ENCODE measurements at regions not wholly inside any gene's neighbourhood (a gene's known extent, or its start where the extent isn't known, plus 50 kb on each side); places are given as distances from the start of the nearest gene placed in this dataset.
"Not testable (repeated sequence)": the region's sequence is repeated elsewhere in the genome, so short reads cannot be mapped to it uniquely, and the experiment has no call there.

GRCh38 chr9:107793541-107793940 is 304.0 kb upstream of the KLF4 start:
- Histone ChIP-seq H3K9me3 (ENCODE audit: control insufficient read depth, insufficient read depth, low read length) (no peaks in the 10 kb centered on the region), H3K4me1 (ENCODE audit: insufficient read depth, low read length) (no peaks in the 10 kb centered on the region), H3K9ac (ENCODE audit: low read depth, low read length) (no peak overlapping the region), H3K36me3 (ENCODE audit: insufficient read depth, low read length) (no peaks in the 10 kb centered on the region)

GRCh38 chr9:107792596-107792995 is 303.0 kb upstream of the KLF4 start:
- H3K36me3 ChIP-seq (ENCODE audit: insufficient read depth, low read length): no peaks in the 10 kb centered on the region
- no peaks in the 10 kb centered on the region for H3K4me1 ChIP-seq (ENCODE audit: insufficient read depth, low read length)
- no peaks in the 10 kb centered on the region for H3K9me3 ChIP-seq (ENCODE audit: control insufficient read depth, insufficient read depth, low read length)
- H3K9ac ChIP-seq (ENCODE audit: low read depth, low read length): no peak overlapping the region

- Histone ChIP-seq H3K36me3 (ENCODE audit: insufficient read depth, low read length) (no peaks in the 10 kb centered on the region), H3K4me1 (ENCODE audit: insufficient read depth, low read length) (no peaks in the 10 kb centered on the region), H3K9ac (ENCODE audit: low read depth, low read length) (no peak overlapping the region), H3K9me3 (ENCODE audit: control insufficient read depth, insufficient read depth, low read length) (no peaks in the 10 kb centered on the region)
These were observed 302.4 kb upstream of the KLF4 start for GRCh38 chr9:107792006-107792405.

- H3K36me3 ChIP-seq (ENCODE audit: insufficient read depth, low read length): no peaks in the 10 kb centered on the region
- H3K9me3 ChIP-seq (ENCODE audit: control insufficient read depth, insufficient read depth, low read length): no peaks in the 10 kb centered on the region
- H3K4me1 ChIP-seq (ENCODE audit: insufficient read depth, low read length): no peaks in the 10 kb centered on the region
- no peak overlapping the region for H3K9ac ChIP-seq (ENCODE audit: low read depth, low read length)
These were observed 299.6 kb upstream of the KLF4 start for GRCh38 chr9:107789001-107789700.

- H3K9me3 ChIP-seq (ENCODE audit: control insufficient read depth, insufficient read depth, low read length): no peaks in the 10 kb centered on the region
These were observed 297.0 kb upstream of the KLF4 start for GRCh38 chr9:107786561-107786960.

GRCh38 chr9:107784235-107784958 is 294.8 kb upstream of the KLF4 start:
- H3K4me1 ChIP-seq (ENCODE audit: insufficient read depth, low read length): 0 out of 2 replicates have a peak, but pooled peaks cover 3% of the 10 kb centered on the region
- H3K9me3 ChIP-seq (ENCODE audit: control insufficient read depth, insufficient read depth, low read length): no peaks in the 10 kb centered on the region
- H3K9ac ChIP-seq (ENCODE audit: low read depth, low read length): no peak overlapping the region
- H3K36me3 ChIP-seq (ENCODE audit: insufficient read depth, low read length): no peaks in the 10 kb centered on the region

More at GRCh38 chr9:107786561-107786960, 297.0 kb upstream of the KLF4 start:
- no peaks in the 10 kb centered on the region for H3K36me3 ChIP-seq (ENCODE audit: insufficient read depth, low read length)
- H3K9ac ChIP-seq (ENCODE audit: low read depth, low read length): no peak overlapping the region
- no peaks in the 10 kb centered on the region for H3K4me1 ChIP-seq (ENCODE audit: insufficient read depth, low read length)

- no peaks in the 10 kb centered on the region for H3K9me3 ChIP-seq (ENCODE audit: control insufficient read depth, insufficient read depth, low read length)
- H3K9ac ChIP-seq (ENCODE audit: low read depth, low read length): no peak overlapping the region
- H3K4me1 ChIP-seq (ENCODE audit: insufficient read depth, low read length): 0 out of 2 replicates have a peak, but pooled peaks cover 3% of the 10 kb centered on the region
- H3K36me3 ChIP-seq (ENCODE audit: insufficient read depth, low read length): no peaks in the 10 kb centered on the region
These were observed 293.2 kb upstream of the KLF4 start for GRCh38 chr9:107782789-107783188.

GRCh38 chr9:107782381-107782780 is 292.8 kb upstream of the KLF4 start:
- Histone ChIP-seq H3K9me3 (ENCODE audit: control insufficient read depth, insufficient read depth, low read length) (no peaks in the 10 kb centered on the region), H3K36me3 (ENCODE audit: insufficient read depth, low read length) (no peaks in the 10 kb centered on the region), H3K9ac (ENCODE audit: low read depth, low read length) (no peak overlapping the region), H3K4me1 (ENCODE audit: insufficient read depth, low read length) (0 out of 2 replicates have a peak, but pooled peaks cover 3% of the 10 kb centered on the region)

GRCh38 chr9:107780960-107781359 is 291.4 kb upstream of the KLF4 start:
- Histone ChIP-seq H3K36me3 (ENCODE audit: insufficient read depth, low read length) (no peaks in the 10 kb centered on the region), H3K4me1 (ENCODE audit: insufficient read depth, low read length) (0 out of 2 replicates have a peak, but pooled peaks cover 3% of the 10 kb centered on the region), H3K9ac (ENCODE audit: low read depth, low read length) (no peak overlapping the region), H3K9me3 (ENCODE audit: control insufficient read depth, insufficient read depth, low read length) (no peaks in the 10 kb centered on the region)

GRCh38 chr9:107779731-107780130 is 290.2 kb upstream of the KLF4 start:
- Histone ChIP-seq H3K9me3 (ENCODE audit: control insufficient read depth, insufficient read depth, low read length) (no peaks in the 10 kb centered on the region), H3K4me1 (ENCODE audit: insufficient read depth, low read length) (0 out of 2 replicates have a peak, but pooled peaks cover 3% of the 10 kb centered on the region), H3K36me3 (ENCODE audit: insufficient read depth, low read length) (no peaks in the 10 kb centered on the region), H3K9ac (ENCODE audit: low read depth, low read length) (no peak overlapping the region)

- Histone ChIP-seq H3K9me3 (ENCODE audit: control insufficient read depth, insufficient read depth, low read length) (no peaks in the 10 kb centered on the region), H3K9ac (ENCODE audit: low read depth, low read length) (no peak overlapping the region), H3K4me1 (ENCODE audit: insufficient read depth, low read length) (0 out of 2 replicates have a peak, but pooled peaks cover 3% of the 10 kb centered on the region), H3K36me3 (ENCODE audit: insufficient read depth, low read length) (no peaks in the 10 kb centered on the region)
These were observed 289.1 kb upstream of the KLF4 start for GRCh38 chr9:107778661-107779060.

- H3K36me3 ChIP-seq (ENCODE audit: insufficient read depth, low read length); H3K4me1 ChIP-seq (ENCODE audit: insufficient read depth, low read length); H3K9ac ChIP-seq (ENCODE audit: low read depth, low read length); H3K9me3 ChIP-seq (ENCODE audit: control insufficient read depth, insufficient read depth, low read length): not testable (repeated sequence)
These were observed 284.5 kb upstream of the KLF4 start for GRCh38 chr9:107774099-107774498.

GRCh38 chr9:107772988-107773387 is 283.4 kb upstream of the KLF4 start:
- no peaks in the 10 kb centered on the region for H3K36me3 ChIP-seq (ENCODE audit: insufficient read depth, low read length)
- no peak overlapping the region for H3K9ac ChIP-seq (ENCODE audit: low read depth, low read length)

GRCh38 chr9:107770716-107771115 is 281.1 kb upstream of the KLF4 start:
- peaks cover 2% of the 10 kb centered on the region; the same call in 1 of the 2 replicates for H3K4me1 ChIP-seq (ENCODE audit: insufficient read depth, low read length)
- H3K36me3 ChIP-seq (ENCODE audit: insufficient read depth, low read length): no peaks in the 10 kb centered on the region
- H3K9me3 ChIP-seq (ENCODE audit: control insufficient read depth, insufficient read depth, low read length): peaks cover 8% of the 10 kb centered on the region
- no peak overlapping the region for H3K9ac ChIP-seq (ENCODE audit: low read depth, low read length)

More at GRCh38 chr9:107772988-107773387, 283.4 kb upstream of the KLF4 start:
- H3K4me1 ChIP-seq (ENCODE audit: insufficient read depth, low read length): peaks cover 2% of the 10 kb centered on the region; the same call in 1 of the 2 replicates
- peaks cover 8% of the 10 kb centered on the region for H3K9me3 ChIP-seq (ENCODE audit: control insufficient read depth, insufficient read depth, low read length)

GRCh38 chr9:107768224-107768623 is 278.7 kb upstream of the KLF4 start:
- Histone ChIP-seq H3K9ac (ENCODE audit: low read depth, low read length) (no peak overlapping the region), H3K9me3 (ENCODE audit: control insufficient read depth, insufficient read depth, low read length) (peaks cover 6% of the 10 kb centered on the region), H3K36me3 (ENCODE audit: insufficient read depth, low read length) (no peaks in the 10 kb centered on the region), H3K4me1 (ENCODE audit: insufficient read depth, low read length) (peaks cover 2% of the 10 kb centered on the region; the same call in 1 of the 2 replicates)

All from ES-I3 (cell line).